KOPT-K1 (cell line): ENCODE measurements at regions not wholly inside any gene's neighbourhood (a gene's known extent, or its start where the extent isn't known, plus 50 kb on each side); places are given as distances from the start of the nearest gene placed in this dataset.
"Not testable (repeated sequence)": the region's sequence is repeated elsewhere in the genome, so short reads cannot be mapped to it uniquely, and the experiment has no call there.

Experiments
- H3K27ac ChIP-seq: fragments of 200-600 bp; sonication (generic); 2 replicates; pipeline ENCODE4 v1.5.1; 2016; ENCODE audit warnings: antibody characterized with exemption, mild to moderate bottlenecking, low read depth, low read length; ENCODE audit not compliant: poor library complexity, severe bottlenecking
- H3K36me3 ChIP-seq: fragments of 200-600 bp; sonication (generic); 2 replicates; pipeline ENCODE4 v1.5.1; 2017; ENCODE audit warnings: antibody characterized with exemption, mild to moderate bottlenecking, low read length, moderate library complexity; ENCODE audit not compliant: insufficient read depth
- H3K9me3 ChIP-seq: fragments of 200-600 bp; sonication (generic); 2 replicates; pipeline ENCODE4 v1.5.1; 2017; ENCODE audit warnings: antibody characterized with exemption, low read length, mild to moderate bottlenecking; ENCODE audit not compliant: insufficient read depth, poor library complexity, severe bottlenecking

GRCh38 chr16:87027056-87027616 lies 290.1 kb downstream of the C16orf95 start:
- Histone ChIP-seq H3K27ac (no peak overlapping the region), H3K9me3 (no peaks in the 10 kb centered on the region), H3K36me3 (no peaks in the 10 kb centered on the region)

- Histone ChIP-seq H3K9me3 (no peaks in the 10 kb centered on the region), H3K27ac (no peak overlapping the region), H3K36me3 (no peaks in the 10 kb centered on the region)
Measured at GRCh38 chr16:87028481-87029320, 288.5 kb downstream of the C16orf95 start.

- no peaks in the 10 kb centered on the region for H3K9me3 ChIP-seq
- H3K36me3 ChIP-seq, result no peaks in the 10 kb centered on the region
- H3K27ac ChIP-seq, result no peak overlapping the region
Measured at GRCh38 chr16:87032554-87032953, 284.6 kb downstream of the C16orf95 start.

- no peak overlapping the region for H3K27ac ChIP-seq
- H3K9me3 ChIP-seq, result no peaks in the 10 kb centered on the region
- H3K36me3 ChIP-seq, result no peaks in the 10 kb centered on the region
Measured at GRCh38 chr16:87033021-87033471, 284.1 kb downstream of the C16orf95 start.

- no peak overlapping the region for H3K27ac ChIP-seq
- H3K9me3 ChIP-seq, result no peaks in the 10 kb centered on the region
- no peaks in the 10 kb centered on the region for H3K36me3 ChIP-seq
Measured at GRCh38 chr16:87033541-87034300, 283.5 kb downstream of the C16orf95 start.

- Histone ChIP-seq H3K27ac (no peak overlapping the region), H3K36me3 (no peaks in the 10 kb centered on the region), H3K9me3 (no peaks in the 10 kb centered on the region)
Measured at GRCh38 chr16:87034317-87034716, 282.9 kb downstream of the C16orf95 start.

GRCh38 chr16:87035053-87035452 lies 282.1 kb downstream of the C16orf95 start:
- Histone ChIP-seq H3K36me3 (no peaks in the 10 kb centered on the region), H3K27ac (no peak overlapping the region), H3K9me3 (no peaks in the 10 kb centered on the region)

- Histone ChIP-seq H3K36me3 (no peaks in the 10 kb centered on the region), H3K27ac (no peak overlapping the region), H3K9me3 (no peaks in the 10 kb centered on the region)
Measured at GRCh38 chr16:87037012-87037411, 280.2 kb downstream of the C16orf95 start.

GRCh38 chr16:87038528-87038927 lies 278.7 kb downstream of the C16orf95 start:
- not testable (repeated sequence) for H3K27ac ChIP-seq, H3K36me3 ChIP-seq, H3K9me3 ChIP-seq

- Histone ChIP-seq H3K9me3 (no peaks in the 10 kb centered on the region), H3K36me3 (no peaks in the 10 kb centered on the region), H3K27ac (no peak overlapping the region)
Measured at GRCh38 chr16:87040169-87041117, 276.7 kb downstream of the C16orf95 start.

GRCh38 chr16:87041286-87041685 lies 275.9 kb downstream of the C16orf95 start:
- Histone ChIP-seq H3K36me3 (no peaks in the 10 kb centered on the region), H3K27ac (no peak overlapping the region), H3K9me3 (no peaks in the 10 kb centered on the region)

GRCh38 chr16:87042551-87043230 lies 274.5 kb downstream of the C16orf95 start:
- H3K9me3 ChIP-seq, result no peaks in the 10 kb centered on the region
- H3K27ac ChIP-seq, result no peak overlapping the region
- no peaks in the 10 kb centered on the region for H3K36me3 ChIP-seq

GRCh38 chr16:87043231-87044031 lies 273.8 kb downstream of the C16orf95 start:
- Histone ChIP-seq H3K27ac (no peak overlapping the region), H3K36me3 (no peaks in the 10 kb centered on the region), H3K9me3 (no peaks in the 10 kb centered on the region)
